CD14-positive monocyte (primary cell): ENCODE measurements at regions not wholly inside any gene's neighbourhood (a gene's known extent, or its start where the extent isn't known, plus 50 kb on each side); places are given as distances from the start of the nearest gene placed in this dataset.
"Not testable (repeated sequence)": the region's sequence is repeated elsewhere in the genome, so short reads cannot be mapped to it uniquely, and the experiment has no call there.

Source experiments
- DNase-seq, 3 donors: peaks; one replicate each; pipeline ENCODE4 v3.0.0-alpha.2; 2011 to 2022
- H2AFZ ChIP-seq: 2 replicates; pipeline ENCODE4 v1.6.0; 2012; ENCODE audit warnings: mild to moderate bottlenecking, low read depth, low read length, inconsistent platforms; ENCODE audit not compliant: insufficient read depth, poor library complexity, severe bottlenecking
- H3K27ac ChIP-seq, 2 donors: 1 replicate in 1 of 2; 2 replicates in 1 of 2; pipeline ENCODE4 v1.5.1; 2012 to 2013; ENCODE audit warnings: low read length in 2 of 2, control low read depth in 1 of 2, inconsistent platforms in 1 of 2, low read depth in 1 of 2, mild to moderate bottlenecking in 1 of 2
- H3K27me3 ChIP-seq, 2 donors: one replicate each; pipeline versions ENCODE4 v1.6.0 to v1.6.1; 2011 to 2013; ENCODE audit warnings: low read length in 2 of 2; ENCODE audit not compliant: control insufficient read depth in 2 of 2, insufficient read depth in 2 of 2
- H3K36me3 ChIP-seq, 2 donors: replicated peaks in 1 of 2; 1 replicate in 1 of 2; 2 replicates in 1 of 2; pipeline versions ENCODE4 v1.5.1 to v1.6.1; 2012 to 2013; ENCODE audit warnings: low read length in 2 of 2, control low read depth in 1 of 2, inconsistent platforms in 1 of 2, mild to moderate bottlenecking in 1 of 2; ENCODE audit not compliant: insufficient read depth in 2 of 2, control insufficient read depth in 1 of 2
- H3K4me1 ChIP-seq, 2 donors: 1 replicate in 1 of 2; 2 replicates in 1 of 2; pipeline versions ENCODE4 v1.5.1 to v1.6.1; 2012 to 2013; ENCODE audit warnings: low read length in 2 of 2, control low read depth in 1 of 2, inconsistent platforms in 1 of 2, mild to moderate bottlenecking in 1 of 2, moderate library complexity in 1 of 2; ENCODE audit not compliant: insufficient read depth in 2 of 2, control insufficient read depth in 1 of 2
- H3K4me2 ChIP-seq: replicated peaks from 2 replicates; pipeline ENCODE3; 2012; ENCODE audit warnings: low read length, moderate library complexity, mild to moderate bottlenecking; ENCODE audit not compliant: poor library complexity, severe bottlenecking; ENCODE audit errors: extremely low read depth
- H3K4me3 ChIP-seq, 3 experiments: fragments of 200-600 bp in 1 of 3; sonication (generic) in 1 of 3; replicated peaks in 1 of 3; 1 replicate in 2 of 3; 2 replicates in 1 of 3; pipeline ENCODE4 v1.5.1; 2011 to 2013; ENCODE audit warnings: low read length in 3 of 3, mild to moderate bottlenecking in 3 of 3, control low read depth in 2 of 3, low read depth in 2 of 3, inconsistent platforms in 1 of 3, moderate library complexity in 1 of 3
- H3K79me2 ChIP-seq: 2 replicates; pipeline ENCODE4 v1.6.0; 2012; ENCODE audit warnings: mild to moderate bottlenecking, control low read depth, inconsistent platforms, low read length, moderate library complexity; ENCODE audit not compliant: insufficient read depth
- H3K9ac ChIP-seq: 2 replicates; pipeline ENCODE4 v1.6.0; 2017; ENCODE audit warnings: low read length, mild to moderate bottlenecking; ENCODE audit not compliant: insufficient read depth, poor library complexity, severe bottlenecking
- H3K9me3 ChIP-seq, 2 donors: replicated peaks in 1 of 2; 1 replicate in 1 of 2; 2 replicates in 1 of 2; pipeline versions ENCODE4 v1.5.1 to v1.6.1; 2012 to 2013; ENCODE audit warnings: low read length in 2 of 2, control low read depth in 1 of 2; ENCODE audit not compliant: control insufficient read depth in 1 of 2, insufficient read depth in 1 of 2
- H4K20me1 ChIP-seq: 2 replicates; pipeline ENCODE4 v1.6.0; 2012; ENCODE audit warnings: mild to moderate bottlenecking, low read length, control low read depth, moderate library complexity; ENCODE audit not compliant: insufficient read depth
- H3K27ac Mint-ChIP-seq, 7 donors: one replicate each; pipeline ENCODE4 v1.8.0; 2020; ENCODE audit warnings: mild to moderate bottlenecking in 7 of 7, mixed read lengths in 7 of 7, moderate library complexity in 6 of 7, inconsistent platforms in 2 of 7
- H3K27me3 Mint-ChIP-seq, 3 donors: one replicate each; pipeline ENCODE4 v1.8.0; 2021 to 2022; ENCODE audit warnings: low read depth in 3 of 3, mild to moderate bottlenecking in 3 of 3, mixed read lengths in 3 of 3, moderate library complexity in 3 of 3, inconsistent platforms in 1 of 3
- H3K36me3 Mint-ChIP-seq, 2 donors: one replicate each; pipeline ENCODE4 v1.8.0; 2020; ENCODE audit warnings: mixed read lengths in 2 of 2, inconsistent platforms in 1 of 2, mild to moderate bottlenecking in 1 of 2
- H3K4me1 Mint-ChIP-seq: one replicate; pipeline ENCODE4 v1.8.0; 2020; ENCODE audit warnings: mild to moderate bottlenecking, mixed read lengths
- H3K4me3 Mint-ChIP-seq, 2 donors: one replicate each; pipeline ENCODE4 v1.8.0; 2020; ENCODE audit warnings: mild to moderate bottlenecking in 2 of 2, mixed read lengths in 2 of 2, moderate library complexity in 1 of 2
- H3K9me3 Mint-ChIP-seq, 7 donors: one replicate each; pipeline ENCODE4 v1.8.0; 2020 to 2022; ENCODE audit warnings: mixed read lengths in 7 of 7, mild to moderate bottlenecking in 6 of 7, moderate library complexity in 6 of 7, inconsistent platforms in 2 of 7
- CTCF ChIP-seq: fragments of 200-600 bp; IDR thresholded peaks from one replicate; pipeline ENCODE4 v1.8.0; 2022; ENCODE audit warnings: antibody characterized with exemption, mild to moderate bottlenecking
- WGBS: methylation state at CpG from one replicate; pipeline ENCODE4 v1.1.5; 2013; ENCODE audit warnings: missing lambda C conversion rate; ENCODE audit not compliant: insufficient coverage; 5-methylcytosine and 5-hydroxymethylcytosine counted together
- intact Hi-C, 2 donors: fragments of 100-400 bp; cut with micrococcal nuclease; formaldehyde crosslinking; loops; one replicate each; pipeline versions ENCODE4 v1.15.0 to v1.15.1; 2023

DNA sequence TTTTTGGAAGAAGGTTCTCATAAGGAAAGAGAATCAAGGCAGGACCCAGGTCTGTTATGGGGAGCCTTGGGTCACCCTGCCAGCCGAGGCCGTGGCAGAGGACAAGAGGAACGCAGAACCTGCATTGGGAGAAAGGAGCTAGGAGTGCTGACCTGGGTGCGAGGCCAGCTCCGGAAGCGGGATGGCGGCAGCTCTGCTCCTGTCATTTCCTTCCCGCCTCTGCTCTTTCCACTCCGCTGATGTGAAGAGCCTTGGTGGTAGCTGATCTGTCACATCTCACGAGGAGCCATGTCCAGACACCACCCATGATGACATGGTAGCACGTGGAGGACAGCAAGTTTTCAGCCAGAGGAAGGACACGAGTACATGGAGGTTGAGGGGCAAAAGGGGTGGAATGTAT, 109.5 kb upstream of the COL5A1 start:
- DNase-seq = no peak
- no peak overlapping the region for H3K27ac Mint-ChIP-seq
- no peaks in the 10 kb centered on the region for H3K36me3 Mint-ChIP-seq
- no peak overlapping the region for H3K4me3 Mint-ChIP-seq
- Histone ChIP-seq H3K27me3 (no peaks in the 10 kb centered on the region), H3K9me3 (peaks cover 0 to 5% of the 10 kb centered on the region in 2 donors), H2AFZ (no peak overlapping the region), H3K4me2 (no peak overlapping the region), H4K20me1 (no peaks in the 10 kb centered on the region), H3K27ac (no peak overlapping the region), H3K4me3 (no peak overlapping the region), H3K4me1 (no peaks in the 10 kb centered on the region), H3K9ac (no peak overlapping the region), H3K79me2 (no peaks in the 10 kb centered on the region), H3K36me3 (no peaks in the 10 kb centered on the region)
- intact Hi-C loops = no loop called here
- no peak for TF ChIP-seq CTCF
- peaks cover 0 to 8% (median 7%) of the 10 kb centered on the region in 3 donors for H3K27me3 Mint-ChIP-seq
- H3K4me1 Mint-ChIP-seq = no peaks in the 10 kb centered on the region
- H3K9me3 Mint-ChIP-seq = peaks cover 7 to 22% (median 13%) of the 10 kb centered on the region in 7 donors
- 92% methylated on average over 2 of the region's 12 CpGs for WGBS

DNA sequence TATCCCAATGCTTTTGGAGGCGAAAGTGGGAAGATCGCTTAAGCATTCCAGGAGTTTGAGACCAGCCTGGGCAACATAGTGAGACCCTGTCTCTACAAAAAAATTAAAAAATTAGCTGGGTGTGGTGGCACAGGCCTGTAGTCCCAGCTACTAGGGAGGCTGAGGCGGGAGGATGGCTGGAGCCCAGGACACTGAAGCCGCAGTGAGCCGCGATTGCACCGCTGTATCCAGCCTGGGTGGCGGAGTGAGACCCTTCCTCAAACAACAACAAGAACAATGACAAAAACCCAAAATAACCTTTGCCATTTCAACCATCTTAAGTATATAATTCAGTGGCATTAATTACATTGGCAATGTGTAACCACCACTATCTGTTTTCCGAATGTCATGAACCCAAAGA, 108.9 kb upstream of the COL5A1 start:
- H3K4me1 ChIP-seq, H3K27me3 ChIP-seq, H4K20me1 ChIP-seq, H3K9me3 ChIP-seq, H3K27ac ChIP-seq, H3K36me3 Mint-ChIP-seq, H3K4me3 Mint-ChIP-seq, H3K27ac Mint-ChIP-seq, H3K4me3 ChIP-seq, DNase-seq, H3K36me3 ChIP-seq, H2AFZ ChIP-seq, intact Hi-C loops, H3K27me3 Mint-ChIP-seq, H3K9ac ChIP-seq, H3K4me2 ChIP-seq, H3K79me2 ChIP-seq, H3K4me1 Mint-ChIP-seq: not testable (repeated sequence)
- H3K9me3 Mint-ChIP-seq = peaks cover 7 to 20% (median 11%) of the 10 kb centered on the region in 7 donors
- WGBS = 100% methylated on average over 6 of the region's 9 CpGs
